Prostate gland (tissue), 2 donors: ENCODE measurements at regions not wholly inside any gene's neighbourhood (a gene's known extent, or its start where the extent isn't known, plus 50 kb on each side); places are given as distances from the start of the nearest gene placed in this dataset.

Experiments used
- POLR2A ChIP-seq: fragments of 450-650 bp; IDR thresholded peaks from one replicate; pipeline ENCODE4 v1.6.1; 2016; ENCODE audit warnings: antibody characterized with exemption, mild to moderate bottlenecking
- POLR2AphosphoS5 ChIP-seq: sonication (generic); formaldehyde crosslinking; IDR thresholded peaks from one replicate; pipeline ENCODE4 v1.6.1; 2017; ENCODE audit warnings: antibody characterized with exemption
- TF ChIP-seq, protein P1 (sequence below), 4 experiments: fragments of 200-600 bp in 2 of 4; fragments of 450-650 bp in 2 of 4; sonication (generic) in 2 of 4; IDR thresholded peaks; 1 replicate in 3 of 4; 2 replicates in 1 of 4; pipeline ENCODE4 v1.5.1; 2016 to 2019; ENCODE audit warnings: antibody characterized with exemption in 4 of 4, mild to moderate bottlenecking in 2 of 4, moderate library complexity in 2 of 4

DNA sequence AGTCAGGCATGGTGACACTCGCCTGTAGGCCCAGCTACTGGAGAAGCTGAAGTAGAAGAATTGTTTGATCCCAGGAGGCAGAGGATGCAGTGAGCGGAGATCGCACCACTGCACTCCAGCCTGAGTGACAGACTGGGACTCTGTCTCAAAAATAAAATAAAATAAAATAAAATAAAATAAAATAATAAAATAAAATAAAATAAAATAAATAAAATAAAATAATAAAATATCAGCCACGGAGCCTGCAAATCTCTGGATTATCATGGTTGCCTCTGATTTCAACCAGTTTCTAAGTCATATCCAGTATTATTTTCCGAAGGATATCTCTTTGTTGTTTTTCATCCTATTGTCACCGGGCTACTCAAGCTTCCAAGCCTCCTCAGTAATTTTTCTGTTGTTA is 51.7 kb upstream of the FZD8 start:
- no peak for TF ChIP-seq POLR2AphosphoS5
- TF ChIP-seq, protein P1, sequence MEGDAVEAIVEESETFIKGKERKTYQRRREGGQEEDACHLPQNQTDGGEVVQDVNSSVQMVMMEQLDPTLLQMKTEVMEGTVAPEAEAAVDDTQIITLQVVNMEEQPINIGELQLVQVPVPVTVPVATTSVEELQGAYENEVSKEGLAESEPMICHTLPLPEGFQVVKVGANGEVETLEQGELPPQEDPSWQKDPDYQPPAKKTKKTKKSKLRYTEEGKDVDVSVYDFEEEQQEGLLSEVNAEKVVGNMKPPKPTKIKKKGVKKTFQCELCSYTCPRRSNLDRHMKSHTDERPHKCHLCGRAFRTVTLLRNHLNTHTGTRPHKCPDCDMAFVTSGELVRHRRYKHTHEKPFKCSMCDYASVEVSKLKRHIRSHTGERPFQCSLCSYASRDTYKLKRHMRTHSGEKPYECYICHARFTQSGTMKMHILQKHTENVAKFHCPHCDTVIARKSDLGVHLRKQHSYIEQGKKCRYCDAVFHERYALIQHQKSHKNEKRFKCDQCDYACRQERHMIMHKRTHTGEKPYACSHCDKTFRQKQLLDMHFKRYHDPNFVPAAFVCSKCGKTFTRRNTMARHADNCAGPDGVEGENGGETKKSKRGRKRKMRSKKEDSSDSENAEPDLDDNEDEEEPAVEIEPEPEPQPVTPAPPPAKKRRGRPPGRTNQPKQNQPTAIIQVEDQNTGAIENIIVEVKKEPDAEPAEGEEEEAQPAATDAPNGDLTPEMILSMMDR (IDR thresholded peaks at IDR 0.05), result no peak
- TF ChIP-seq POLR2A, result no peak
